ENCODE measurements at regions not wholly inside any gene's neighbourhood (a gene's known extent, or its start where the extent isn't known, plus 50 kb on each side); places are given as distances from the start of the nearest gene placed in this dataset.

DNA sequence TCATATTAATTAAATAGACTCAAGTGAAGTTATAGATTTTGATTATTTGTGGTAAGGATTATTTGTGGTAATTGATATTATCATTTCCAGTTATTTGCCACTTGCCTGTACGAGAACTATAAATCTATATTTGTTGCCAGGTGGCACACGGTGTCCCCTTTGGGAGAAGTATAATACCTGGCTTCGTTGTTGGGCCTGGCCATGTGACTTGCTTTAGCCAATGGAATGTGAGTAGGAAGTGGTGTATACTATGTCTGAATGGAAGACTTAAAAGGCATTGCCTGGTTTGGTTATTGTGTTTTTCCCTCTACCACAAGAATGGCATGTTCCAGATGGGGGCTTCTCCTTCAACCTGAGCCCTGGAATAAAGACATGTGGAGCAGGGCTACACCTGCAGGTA lies 228.1 kb downstream of the CDC5L start:
- no peak for TF ChIP-seq CTCF (IDR thresholded peaks at IDR 0.05; ENCODE audit: borderline replicate concordance, insufficient read depth, low read depth, low read length)
- no peak overlapping the region for H3K4me3 ChIP-seq (ENCODE audit: low read depth, low read length)

- no peak overlapping the region for H3K4me3 ChIP-seq (ENCODE audit: low read depth, low read length)
- no peak for TF ChIP-seq CTCF (IDR thresholded peaks at IDR 0.05; ENCODE audit: borderline replicate concordance, insufficient read depth, low read depth, low read length)
These were observed 229.9 kb downstream of the CDC5L start for GRCh38 chr6:44617416-44617815.

DNA sequence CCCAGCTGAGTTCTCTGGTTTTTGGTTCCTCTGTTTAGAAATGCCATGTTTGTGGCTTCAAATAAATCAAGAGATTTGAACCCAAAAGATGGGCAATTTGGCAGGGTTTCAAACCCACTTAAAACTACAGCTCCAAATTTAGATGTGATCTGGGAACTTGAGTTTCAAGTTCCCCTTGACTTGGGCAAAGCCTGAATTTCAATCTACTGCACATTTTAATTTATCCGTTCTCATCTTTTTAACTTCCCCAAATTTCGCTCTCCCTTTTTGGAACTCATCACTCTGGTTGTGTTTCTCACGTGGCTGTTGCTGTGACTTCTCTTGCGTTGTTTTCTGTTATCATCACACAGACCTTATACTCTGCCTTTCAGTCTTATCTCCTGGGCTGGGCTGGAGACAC lies 230.9 kb downstream of the CDC5L start:
- no peak for TF ChIP-seq CTCF (IDR thresholded peaks at IDR 0.05; ENCODE audit: borderline replicate concordance, insufficient read depth, low read depth, low read length)
- H3K4me3 ChIP-seq (ENCODE audit: low read depth, low read length): no peak overlapping the region

- H3K4me3 ChIP-seq (ENCODE audit: low read depth, low read length): no peak overlapping the region
- no peak for TF ChIP-seq CTCF (IDR thresholded peaks at IDR 0.05; ENCODE audit: borderline replicate concordance, insufficient read depth, low read depth, low read length)
These were observed 233.4 kb downstream of the CDC5L start for GRCh38 chr6:44620922-44621321.

GRCh38 chr6:44621846-44622245 lies 234.3 kb downstream of the CDC5L start:
- H3K4me3 ChIP-seq (ENCODE audit: low read depth, low read length): no peak overlapping the region
- TF ChIP-seq CTCF (IDR thresholded peaks at IDR 0.05; ENCODE audit: borderline replicate concordance, insufficient read depth, low read depth, low read length): no peak

GRCh38 chr6:44622555-44622954 lies 235.0 kb downstream of the CDC5L start:
- no peak overlapping the region for H3K4me3 ChIP-seq (ENCODE audit: low read depth, low read length)
- no peak for TF ChIP-seq CTCF (IDR thresholded peaks at IDR 0.05; ENCODE audit: borderline replicate concordance, insufficient read depth, low read depth, low read length)

DNA sequence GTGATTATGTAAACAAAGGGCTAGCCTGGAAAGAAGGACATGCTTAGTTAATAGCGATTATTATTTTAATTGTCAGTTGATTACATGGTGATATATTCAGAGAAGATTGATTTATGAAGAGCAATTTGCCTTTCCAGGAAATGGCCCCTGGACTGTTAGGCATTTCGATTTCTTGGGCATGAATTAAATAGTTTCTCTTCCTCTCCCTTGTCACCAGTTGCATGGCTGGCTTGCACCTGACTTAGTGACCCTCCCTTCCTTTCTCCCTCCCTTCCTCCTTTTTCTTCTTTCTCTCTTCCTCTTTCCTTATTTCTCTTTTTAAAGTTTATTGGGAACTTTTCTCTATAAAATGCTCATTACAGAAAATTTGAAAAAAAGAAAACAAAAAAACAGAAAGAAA lies 235.4 kb downstream of the CDC5L start:
- H3K4me3 ChIP-seq (ENCODE audit: low read depth, low read length): no peak overlapping the region
- TF ChIP-seq CTCF (IDR thresholded peaks at IDR 0.05; ENCODE audit: borderline replicate concordance, insufficient read depth, low read depth, low read length): no peak
